HG02642 (cell line): ENCODE measurements at regions not wholly inside any gene's neighbourhood (a gene's known extent, or its start where the extent isn't known, plus 50 kb on each side); places are given as distances from the start of the nearest gene placed in this dataset.
"Not testable (repeated sequence)": the region's sequence is repeated elsewhere in the genome, so short reads cannot be mapped to it uniquely, and the experiment has no call there.

Experiments used
- ATAC-seq: cut with Tn5 transposase; IDR thresholded peaks from one replicate; pipeline ENCODE4 v1.9.1; 2021; ENCODE audit warnings: mild to moderate bottlenecking; ENCODE audit not compliant: unreplicated experiment, poor library complexity

DNA sequence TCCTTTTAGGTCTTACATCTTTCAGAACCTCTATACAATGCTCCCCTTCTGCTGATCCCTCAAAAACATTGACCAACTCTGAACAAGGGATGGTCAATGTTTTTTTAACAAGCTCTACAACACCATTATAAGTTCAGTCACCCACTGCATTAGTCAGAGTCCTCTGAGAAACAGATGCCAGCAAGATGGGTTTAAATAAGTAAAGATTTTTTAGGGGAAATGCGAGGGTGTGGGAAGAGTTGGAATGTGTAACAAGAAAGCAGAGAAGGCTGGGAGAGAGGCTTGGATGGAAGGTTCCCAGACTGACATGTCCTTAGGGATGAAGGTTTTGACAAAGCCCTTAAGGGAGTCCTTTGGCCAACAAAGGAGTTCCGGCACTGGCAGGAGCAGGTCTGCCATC lies 478.3 kb downstream of the FRK start:
- ATAC-seq, result no peak

DNA sequence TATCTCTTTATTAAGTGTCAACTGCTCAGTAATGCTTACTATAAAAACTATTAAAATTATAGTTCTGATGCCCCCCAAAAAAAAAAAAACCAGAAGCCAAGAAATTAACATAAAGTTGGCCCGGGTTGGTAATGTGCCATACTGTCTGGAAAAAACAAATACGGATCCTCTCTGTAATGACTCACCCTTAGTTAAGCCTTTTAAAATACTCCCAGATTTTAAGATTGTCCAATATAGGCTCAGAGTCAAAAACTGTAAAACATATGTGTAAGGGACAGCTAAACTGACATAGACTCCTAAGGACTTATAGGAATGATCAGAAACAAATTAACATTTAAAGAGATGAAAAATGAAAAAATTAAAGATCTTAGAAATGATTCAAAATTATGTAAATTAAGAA lies 481.1 kb downstream of the FRK start:
- ATAC-seq, result not testable (repeated sequence)

DNA sequence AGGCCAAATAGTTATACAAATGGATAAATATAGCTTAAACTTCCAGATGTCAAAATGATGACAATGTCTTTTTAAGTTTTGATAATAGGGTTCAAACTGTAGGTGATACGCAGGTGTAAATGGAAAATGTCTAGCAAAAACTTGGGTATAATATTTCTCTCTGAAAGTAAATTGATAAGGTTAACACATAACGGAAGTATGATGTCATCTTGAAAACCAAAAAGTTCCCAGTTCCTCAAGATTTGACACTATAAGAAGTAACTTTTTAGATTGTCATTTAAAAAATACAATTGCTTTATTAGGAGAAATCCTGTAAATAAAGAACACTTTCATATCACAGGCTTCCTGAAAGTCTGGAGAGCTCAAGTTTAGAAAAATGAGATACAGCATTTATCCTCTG lies 483.4 kb downstream of the FRK start:
- ATAC-seq, result no peak

DNA sequence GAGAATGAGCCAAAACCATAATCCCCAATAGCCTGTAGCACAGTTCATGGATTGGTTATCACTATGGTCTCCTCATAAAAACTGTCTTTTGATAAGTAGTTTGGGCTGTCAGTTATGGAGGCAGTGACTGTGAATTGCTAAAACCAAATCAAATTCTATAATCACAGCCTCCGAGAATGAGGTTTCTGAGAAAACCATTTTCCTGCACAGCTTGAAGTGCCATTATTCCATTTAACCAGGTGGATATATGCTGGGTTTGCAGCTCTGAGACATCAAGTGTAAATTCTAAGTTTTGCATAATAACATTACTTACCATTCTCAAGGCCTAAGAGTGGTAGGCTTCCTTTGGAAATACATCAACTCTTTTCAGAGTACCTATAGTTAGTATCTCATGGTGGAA lies 485.4 kb downstream of the FRK start:
- no peak for ATAC-seq

DNA sequence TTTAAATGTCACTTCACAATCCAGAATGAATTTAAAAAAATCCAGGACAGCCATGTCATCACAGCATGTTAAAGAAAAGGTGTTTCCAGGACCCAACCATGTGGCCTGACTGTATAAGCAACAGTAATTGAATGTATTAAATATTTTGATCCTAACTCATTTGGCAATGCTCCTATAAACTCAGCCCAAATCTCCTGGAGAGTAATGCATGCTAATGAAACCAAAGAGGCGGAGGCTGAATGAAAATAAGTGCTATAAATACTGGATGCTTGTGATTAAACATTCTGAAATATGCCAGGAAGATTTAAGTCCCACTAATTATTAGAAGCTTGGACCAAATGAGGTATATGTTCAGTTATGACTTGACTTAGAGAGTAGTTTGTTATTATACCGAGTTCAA lies 486.8 kb downstream of the FRK start:
- ATAC-seq, result no peak

DNA sequence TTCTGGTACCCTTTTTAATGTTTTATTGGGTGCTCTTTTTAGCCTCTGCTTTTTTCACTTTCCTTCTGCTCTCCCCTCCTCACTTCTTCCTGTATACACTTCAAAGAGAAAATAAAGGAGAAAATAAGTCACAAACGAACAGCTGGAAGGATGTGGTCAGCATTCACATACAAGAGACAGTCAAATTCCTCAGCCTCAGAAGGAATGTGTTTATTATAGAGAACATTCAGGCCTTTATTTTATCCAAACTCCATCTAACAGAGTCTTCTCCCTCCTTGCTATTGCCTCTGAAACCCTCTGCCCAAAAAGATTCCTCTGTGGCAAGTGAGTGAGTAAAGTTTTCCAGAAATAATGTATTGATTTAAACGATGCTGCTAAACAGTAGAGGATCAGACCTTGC lies 490.4 kb downstream of the FRK start:
- no peak for ATAC-seq

DNA sequence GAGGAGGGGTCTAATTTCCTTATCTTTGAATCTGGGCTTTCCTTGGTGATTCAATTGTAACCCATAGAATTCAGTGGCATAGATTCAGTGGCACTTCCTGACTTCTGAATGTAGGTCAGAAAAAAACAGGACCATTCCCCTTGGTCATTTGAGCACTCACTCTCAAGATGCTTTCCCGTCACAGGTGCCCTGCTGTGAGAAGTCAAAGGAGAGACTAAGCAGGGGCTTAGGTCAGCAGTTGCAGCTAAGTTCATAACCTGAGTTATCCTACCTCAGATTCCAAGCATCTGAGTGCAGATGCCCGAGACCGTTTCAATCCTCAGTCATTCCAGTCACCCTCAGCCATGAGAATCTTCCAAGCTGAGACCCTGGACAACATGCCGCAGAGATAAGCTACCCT lies 506.6 kb downstream of the FRK start:
- no peak for ATAC-seq

DNA sequence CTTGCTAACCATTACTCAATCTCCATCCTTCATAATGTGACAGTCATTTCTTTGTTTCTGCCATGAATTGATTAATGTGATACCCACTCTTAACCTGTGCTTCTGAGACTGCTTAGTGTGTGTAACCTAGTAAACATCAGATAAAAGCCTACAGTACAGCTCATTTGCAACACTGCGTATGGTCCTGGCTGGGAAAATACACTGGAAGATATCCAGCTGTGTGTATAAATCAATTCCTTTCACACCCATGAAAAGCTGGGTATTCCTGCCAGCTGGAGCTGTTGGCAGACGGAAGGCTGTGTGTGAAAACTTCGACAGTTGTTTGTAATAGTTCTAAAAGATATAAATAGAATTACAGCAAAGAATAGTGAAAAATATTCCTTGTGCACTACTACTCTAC lies 509.2 kb downstream of the FRK start:
- ATAC-seq, result no peak

DNA sequence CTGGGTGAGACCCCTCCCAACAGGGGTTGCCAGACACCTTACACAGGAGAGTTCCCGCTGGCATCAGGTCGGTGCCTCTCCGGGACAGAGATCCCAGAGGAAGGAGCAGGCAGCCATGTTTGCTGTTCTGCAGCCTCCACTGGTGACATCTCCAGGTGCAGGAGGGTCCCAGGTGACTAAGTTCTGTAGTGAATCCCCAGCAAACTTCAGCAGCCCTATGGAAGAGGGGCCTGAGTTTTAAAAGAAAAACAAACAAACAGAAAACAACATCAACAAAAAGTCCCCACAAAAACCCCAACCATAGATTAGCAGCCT lies 515.1 kb downstream of the FRK start:
- ATAC-seq, result no peak

DNA sequence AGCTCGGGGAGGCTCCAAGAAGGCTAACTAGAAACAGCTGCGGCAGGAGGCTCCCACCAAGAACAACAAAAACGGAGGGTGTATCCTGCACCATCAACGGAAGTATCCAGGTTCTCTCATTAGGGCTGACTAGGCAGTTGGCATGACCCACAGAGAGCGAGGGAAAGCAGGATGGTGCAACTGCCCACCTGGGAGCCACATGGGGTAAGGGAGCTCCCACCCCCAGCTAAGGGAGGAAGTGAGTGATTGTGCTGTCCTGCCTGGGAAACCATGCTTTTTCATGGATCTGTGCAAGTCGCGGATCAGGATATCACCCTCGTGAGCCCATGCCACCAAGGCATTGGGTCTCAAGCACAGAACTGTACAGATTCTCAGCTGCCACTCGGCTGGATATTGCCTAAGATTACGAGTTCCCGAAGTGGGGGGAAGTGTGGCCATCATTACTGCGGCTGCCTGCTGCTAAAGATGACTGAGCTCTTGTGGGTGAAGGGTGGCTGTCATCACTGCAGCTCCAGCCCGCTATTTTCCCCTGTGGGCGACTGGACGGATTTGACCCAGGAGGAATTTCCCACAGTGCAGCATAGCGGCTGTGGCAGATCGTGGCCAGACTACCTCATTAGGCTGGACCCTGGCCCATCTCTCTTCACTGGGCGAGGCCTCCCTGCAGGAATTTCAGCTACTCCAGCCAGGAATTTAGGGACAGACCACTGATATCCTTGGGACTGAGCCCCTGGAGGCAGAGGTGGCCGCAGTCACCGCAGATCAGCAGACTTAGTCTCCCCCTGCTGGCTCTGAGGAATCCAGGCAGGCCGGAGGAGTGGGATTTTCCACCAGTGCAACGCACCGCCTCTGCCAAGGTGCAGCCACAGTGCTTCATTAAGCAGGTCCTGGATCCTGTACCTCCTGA lies 515.7 kb downstream of the FRK start:
- no peak for ATAC-seq

DNA sequence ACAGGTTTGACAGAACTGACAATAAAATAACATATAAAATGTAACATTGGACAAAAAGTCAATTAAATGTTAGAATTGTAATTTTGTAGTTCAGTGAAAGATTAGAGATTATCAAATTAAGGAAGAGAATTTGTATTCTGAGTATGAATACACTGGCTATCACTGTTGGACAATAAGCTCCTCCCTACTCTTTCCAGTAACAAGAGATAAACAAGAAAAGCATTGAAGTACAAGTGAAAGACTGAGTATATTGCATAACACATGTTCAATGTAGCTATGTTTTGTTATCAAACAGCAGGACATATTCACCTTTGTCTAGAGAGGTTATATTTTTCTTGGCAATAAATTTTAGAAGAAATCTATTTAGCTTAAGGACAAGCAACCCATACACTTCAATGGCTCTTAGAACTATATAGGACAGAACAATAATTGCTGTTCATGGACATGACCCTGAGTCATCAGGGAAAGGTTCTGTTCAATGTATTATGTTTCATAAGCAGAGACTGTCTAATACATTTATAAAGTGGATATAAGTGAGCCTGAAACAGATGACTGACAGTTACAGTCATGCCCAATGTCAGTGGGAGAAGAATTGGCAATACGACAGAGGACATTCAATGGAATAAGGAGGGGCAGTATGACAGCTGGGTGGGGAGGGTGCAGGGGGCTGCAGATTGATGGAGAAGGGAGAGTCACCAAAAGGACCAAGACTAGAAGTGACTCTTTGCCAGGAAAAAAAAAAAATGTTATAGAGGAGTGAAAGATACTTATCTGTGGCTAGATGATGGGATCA lies 520.4 kb downstream of the FRK start:
- ATAC-seq, result no peak

DNA sequence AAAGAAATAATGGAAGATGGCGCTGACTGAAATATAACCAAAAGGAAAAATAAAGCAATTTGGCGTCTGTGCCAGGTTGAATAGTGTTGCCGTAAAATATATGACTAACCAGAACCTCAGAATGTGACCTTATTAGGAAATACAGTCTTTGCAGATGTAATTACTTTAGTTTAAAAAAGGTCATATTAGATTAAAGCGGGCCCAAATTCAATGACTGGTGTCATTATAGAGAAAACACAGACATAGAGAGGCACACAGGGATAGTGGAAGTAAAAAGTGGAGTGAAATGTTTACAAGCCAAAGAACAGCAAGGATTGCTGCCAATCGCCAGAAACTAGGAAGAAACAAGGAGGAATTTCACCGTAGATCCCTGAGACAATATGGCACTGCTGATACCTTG lies 521.2 kb downstream of the FRK start:
- no peak for ATAC-seq

DNA sequence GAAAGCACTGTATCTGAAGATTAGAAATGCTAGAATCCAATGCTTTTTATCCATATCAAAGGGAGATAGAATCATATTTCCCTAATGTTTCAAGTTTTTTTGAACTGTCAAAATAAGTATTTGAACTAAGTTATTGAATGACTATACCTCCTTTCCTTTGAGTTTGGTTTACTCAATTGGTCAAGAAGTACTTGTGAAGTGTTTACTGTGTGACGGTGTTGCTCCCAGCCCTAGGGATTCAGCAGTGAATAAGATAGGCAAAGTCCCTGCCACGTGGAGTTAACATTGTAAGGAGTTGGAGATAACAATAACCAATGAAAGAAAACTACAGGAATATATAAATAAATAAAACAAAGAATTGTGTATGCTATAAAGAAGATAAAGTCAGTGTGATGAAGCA lies 535.9 kb downstream of the FRK start:
- no peak for ATAC-seq

DNA sequence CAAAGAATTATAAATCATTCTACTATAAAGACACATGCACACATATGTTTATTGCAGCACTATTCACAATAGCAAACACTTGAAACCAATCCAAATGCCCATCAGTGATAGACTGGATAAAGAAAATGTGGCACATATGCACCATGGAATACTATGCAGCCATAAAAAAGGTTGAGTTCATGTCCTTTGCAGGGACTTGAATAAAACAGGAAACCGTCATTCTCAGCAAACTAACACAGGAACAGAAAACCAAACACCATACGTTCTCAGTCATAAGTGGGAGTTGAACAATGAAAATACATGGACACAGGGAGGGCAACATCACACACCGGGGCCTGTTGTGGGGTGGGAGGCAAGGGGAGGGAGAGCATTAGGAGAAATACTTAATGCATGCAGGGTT lies 538.9 kb downstream of the FRK start:
- ATAC-seq, result not testable (repeated sequence)

DNA sequence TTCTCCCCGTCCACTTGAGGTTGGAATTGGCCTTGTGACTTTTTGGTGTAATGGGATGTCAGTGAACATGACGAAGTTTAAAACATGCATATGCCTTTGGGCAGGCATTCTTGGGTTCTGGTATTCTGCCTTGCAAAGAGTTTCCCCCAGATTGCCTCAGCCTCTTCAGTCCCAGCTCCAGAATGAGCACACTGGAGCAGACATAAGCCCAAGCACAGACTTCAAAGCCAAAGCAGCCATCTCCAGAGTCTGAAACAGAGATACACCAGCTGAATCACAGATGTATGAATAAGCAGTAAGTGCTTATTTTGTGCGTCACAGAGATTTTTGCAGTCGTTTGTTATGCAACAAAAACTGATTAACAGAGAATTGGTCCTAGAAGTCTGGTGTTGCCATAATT lies 546.0 kb downstream of the FRK start:
- ATAC-seq, result no peak

DNA sequence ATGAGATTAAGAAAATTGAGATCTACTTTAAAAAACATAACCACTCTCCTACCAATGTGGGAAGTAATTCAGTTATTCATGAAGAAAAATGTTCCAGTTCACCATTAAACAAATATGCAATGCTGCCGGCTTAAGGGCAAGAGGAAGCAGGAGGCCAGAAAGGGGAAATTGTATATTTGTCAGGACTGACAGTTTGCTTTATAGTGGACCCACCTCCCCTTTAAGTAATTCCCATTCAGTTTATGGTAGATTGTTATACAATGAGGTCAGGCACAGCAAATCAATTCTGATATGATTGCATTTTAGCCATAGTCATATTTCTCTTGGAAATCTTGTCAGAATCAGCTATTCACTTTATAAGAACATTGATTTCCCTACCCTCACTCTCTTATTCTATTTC lies 547.8 kb downstream of the FRK start:
- ATAC-seq, result no peak

DNA sequence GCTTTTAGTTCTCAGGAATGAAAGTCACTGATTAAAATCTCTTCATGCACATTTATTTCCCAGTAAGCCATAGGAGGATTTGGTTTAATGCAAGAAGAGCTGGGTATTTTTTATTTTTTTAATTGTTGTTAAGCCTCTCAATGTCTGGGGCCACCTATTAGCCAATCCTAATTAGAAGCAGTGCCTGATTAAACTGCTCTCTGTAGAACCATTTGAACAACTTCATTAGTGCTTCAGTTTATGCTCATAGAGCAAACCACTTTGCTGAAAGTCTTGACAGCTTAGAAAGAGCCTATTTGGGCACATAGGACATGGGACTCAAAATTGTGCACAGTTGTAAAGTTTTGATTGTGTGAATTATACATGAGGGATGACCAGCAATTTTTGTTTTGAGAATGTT lies 548.9 kb downstream of the FRK start:
- no peak for ATAC-seq

DNA sequence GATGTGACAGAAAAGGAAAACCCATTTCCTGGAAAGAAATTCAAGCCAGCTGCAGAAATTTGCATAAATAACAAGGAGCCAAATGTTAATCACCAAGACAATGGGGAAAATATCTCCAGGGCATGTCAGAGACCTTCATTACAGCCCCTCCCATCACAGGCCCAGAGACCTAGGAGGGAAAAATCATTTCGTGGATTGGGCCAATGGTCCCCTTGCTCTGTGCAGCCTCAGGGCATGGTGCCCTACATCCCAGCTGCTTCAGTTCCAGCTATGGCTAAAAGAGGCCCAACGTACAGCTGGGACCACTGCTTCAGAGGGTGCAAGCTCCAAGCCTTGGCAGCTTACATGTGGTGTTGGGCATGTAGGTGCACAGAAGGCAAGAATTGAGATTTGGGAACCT lies 558.3 kb downstream of the FRK start:
- ATAC-seq, result not testable (repeated sequence)

DNA sequence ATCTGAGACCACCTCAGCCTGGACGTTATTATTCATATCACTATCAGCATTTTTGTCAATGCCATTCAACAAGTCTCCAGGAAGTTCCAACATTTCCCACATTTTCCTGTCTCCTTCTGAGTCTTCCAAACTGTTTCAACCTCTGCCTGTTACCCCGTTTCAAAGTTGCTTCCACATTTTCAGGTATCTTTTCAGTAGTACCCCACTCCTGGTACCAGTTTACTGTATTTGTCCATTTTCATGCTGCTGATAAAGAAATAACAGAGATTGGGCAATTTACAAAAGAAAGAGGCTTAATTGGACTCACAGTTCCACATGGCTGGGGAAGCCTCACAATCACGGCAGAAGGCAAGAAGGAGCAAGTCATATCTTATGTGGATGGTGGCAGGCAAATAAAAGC lies 565.5 kb downstream of the FRK start:
- no peak for ATAC-seq

DNA sequence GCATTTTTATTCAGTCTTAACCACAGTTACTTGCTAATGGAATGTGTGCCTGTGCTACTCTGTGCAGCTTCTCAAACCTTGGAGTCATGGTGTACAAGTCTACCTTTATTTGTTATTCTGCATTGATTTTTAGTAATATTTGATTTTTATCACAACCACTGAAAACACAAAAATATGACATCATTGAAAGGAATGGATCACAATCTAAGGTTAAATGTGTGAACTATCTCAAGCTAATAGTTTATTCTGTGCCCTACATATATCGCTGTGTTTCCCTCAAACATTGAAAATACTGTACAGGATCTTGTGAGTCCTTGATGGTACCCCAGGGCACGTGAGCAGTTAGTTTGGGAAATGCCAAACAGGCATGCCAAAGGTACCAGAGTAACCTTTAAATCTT lies 573.4 kb downstream of the FRK start:
- no peak for ATAC-seq

DNA sequence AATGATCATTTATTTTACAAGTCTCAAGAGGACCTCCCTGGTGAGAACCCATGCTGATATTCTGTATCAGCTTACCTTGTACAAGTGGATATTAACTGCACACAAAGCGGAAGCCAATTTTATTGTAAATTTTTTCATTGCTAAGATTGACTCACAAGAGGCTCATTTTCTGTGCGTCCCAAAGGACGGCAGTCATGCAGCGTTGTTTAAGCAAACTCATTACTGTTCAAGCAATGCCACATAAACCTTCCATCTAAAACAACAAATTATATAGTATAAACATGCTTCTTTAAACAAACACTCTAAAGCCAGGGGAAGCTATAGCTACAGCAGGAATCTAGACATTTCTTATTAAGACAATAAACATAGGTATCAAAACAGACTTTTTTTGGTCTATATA lies 575.3 kb downstream of the FRK start:
- ATAC-seq, result no peak

DNA sequence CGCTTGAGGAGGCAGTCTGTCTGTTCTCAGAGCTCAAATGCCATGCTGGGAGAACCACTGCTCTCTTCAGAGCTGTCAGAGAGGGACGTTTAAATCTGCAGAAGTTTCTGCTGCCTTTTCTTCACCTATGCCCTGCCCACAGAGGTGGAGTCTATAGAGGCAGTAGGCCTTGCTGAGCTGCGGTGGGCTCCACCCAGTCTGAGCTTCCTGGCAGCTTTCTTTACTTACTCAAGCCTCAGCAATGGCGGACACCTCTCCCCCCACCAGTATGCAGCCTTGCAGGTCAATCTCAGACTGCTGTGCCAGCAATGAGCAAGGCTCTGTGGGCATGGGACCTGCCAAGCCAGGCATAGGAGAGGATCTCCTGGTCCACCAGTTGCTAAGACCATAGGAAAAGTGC lies 580.1 kb downstream of the FRK start:
- not testable (repeated sequence) for ATAC-seq
